NCI-H82 (cell line): ENCODE measurements at regions not wholly inside any gene's neighbourhood (a gene's known extent, or its start where the extent isn't known, plus 50 kb on each side); places are given as distances from the start of the nearest gene placed in this dataset.

ENCODE experiments used
- DNase-seq: peaks from one replicate; lab custom pipeline; 2025; lab: John Stamatoyannopoulos, UW

DNA sequence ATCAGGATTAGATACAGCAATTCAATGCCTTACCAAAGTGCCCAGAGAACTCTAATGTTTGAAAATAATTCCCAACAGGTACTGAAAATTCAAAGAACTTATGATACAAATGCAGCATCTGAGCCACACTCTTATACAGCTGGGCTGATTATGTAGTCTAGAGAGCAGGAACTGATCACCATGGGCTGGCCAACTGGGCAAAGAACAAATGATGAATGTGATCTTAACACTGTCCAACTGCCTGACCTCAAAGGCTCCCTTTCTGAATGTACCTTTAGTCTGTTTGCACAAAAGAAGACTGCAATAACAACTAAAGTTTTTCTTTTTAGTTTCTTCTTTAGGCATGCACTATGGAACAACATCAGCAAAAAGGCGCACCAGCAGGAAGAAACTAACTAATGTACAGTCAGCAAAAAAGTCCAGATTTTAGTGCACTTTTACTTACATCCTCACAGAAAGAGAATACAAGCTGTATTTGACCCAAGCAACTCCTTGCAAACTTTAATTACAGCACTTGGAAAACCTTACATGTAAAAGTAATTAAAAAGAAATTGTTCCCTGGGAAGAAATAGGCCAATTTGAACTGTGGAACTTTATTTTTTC is 1095.1 kb downstream of the IGSF11 start:
- DNase-seq, result no peak

DNA sequence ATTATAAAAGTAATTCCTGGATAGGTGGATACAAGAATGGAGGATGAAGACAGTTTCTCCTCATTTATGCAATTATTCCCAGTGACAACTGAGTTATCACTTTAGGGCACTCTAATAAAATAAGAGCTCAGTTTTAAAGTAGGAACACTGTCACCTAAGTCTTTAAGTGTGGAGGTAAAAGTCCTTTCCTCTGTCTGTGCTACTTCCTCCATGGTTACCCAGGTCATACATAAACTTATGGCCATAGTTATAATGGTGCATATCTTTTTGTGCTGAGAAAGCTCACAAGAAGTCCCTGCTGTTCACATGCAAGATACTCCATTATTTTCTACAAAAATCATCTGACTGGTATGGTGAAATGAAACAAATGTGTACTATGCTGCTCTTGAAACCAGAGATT is 1093.6 kb downstream of the IGSF11 start:
- DNase-seq, result no peak

DNA sequence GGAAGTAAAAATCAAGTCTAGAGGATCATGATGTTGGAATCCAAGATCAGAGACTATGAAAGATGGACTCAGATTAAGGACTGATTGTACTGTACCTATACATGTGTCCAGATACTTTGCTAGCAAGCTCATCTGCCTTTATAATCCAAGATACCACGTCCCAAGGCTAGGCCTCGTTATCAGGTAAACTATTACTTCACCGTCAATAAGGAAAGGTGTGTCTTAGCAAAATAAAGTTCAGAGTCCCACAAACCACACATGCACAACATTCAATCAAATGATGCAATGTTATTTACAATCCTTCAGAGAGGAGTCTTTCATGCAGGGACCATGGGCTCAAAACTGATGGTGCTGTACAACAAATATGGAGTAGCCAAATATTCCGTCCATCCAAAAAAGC is 1092.9 kb downstream of the IGSF11 start:
- no peak for DNase-seq

DNA sequence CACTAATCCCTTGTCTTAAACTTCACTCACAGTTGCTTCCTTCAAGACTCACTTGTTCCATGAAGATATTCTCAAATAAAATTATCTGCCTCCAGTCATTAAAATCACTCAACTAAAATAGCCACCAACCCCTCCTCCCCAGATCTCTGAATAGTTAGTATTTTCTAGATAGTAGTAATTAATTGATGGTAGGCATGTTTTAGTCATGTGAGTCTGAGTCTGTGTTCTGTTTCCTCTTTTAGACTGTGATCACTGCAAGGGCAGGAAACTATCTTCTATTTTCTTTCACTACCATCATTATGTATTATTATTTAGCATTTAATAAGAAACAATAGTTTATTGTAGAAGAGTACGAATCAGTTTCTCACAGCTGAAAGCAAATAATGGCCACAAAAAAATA is 1080.5 kb downstream of the IGSF11 start:
- no peak for DNase-seq

DNA sequence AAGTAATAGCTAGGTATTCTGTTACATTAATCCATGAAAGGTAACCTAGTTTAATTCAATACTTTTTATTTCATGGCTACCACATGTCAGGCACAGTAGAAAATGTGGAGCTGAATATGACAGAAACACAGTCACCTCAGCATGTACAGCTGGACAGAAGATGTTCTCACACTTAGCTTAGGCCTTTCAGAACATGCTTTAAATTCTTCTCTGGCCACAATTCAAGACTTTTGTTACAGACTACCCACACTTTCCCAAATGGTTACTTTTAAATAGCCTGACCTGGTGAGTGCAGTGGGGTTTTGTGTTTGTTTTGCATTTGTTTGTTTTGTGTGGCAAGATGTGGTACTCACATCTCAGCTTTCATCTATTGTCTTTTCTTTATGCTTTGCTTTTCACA is 1079.5 kb downstream of the IGSF11 start:
- no peak for DNase-seq

DNA sequence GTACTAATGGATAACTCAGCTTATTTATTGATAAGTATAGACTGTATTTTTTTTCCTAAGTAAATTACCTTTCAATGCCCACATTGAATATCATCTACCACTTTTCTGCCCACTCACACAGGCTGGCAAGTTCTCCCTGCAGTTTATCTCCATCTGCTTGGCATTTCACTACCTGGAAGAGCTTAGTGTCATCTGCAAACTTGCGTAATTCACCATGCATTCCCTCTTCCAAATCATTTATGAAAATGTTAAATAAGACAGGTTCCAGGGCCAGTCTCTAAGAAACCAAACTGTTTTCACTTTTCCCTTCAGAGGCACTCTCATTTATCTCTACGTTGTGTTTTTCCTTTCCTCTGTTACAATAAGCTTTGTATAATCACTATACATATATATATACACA is 1076.6 kb downstream of the IGSF11 start:
- DNase-seq, result no peak

DNA sequence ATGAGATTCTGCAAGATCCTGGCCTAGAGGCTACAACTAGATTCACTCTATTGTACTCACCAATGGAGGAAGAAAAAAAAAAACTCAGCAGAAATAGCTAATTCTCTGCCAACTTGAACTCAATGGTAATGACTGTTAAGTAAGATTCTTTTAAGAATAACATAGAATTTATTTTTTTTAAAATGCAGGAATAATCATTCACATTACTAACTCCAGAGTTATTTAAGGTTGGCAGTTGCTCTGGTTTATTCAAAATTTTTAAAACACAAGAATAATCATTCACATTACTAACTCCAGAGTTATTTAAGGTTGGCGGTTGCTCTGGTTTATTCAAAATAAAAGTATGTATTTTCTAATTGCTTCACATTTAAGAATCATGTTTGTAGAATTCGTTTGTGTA is 1071.9 kb downstream of the IGSF11 start:
- no peak for DNase-seq

DNA sequence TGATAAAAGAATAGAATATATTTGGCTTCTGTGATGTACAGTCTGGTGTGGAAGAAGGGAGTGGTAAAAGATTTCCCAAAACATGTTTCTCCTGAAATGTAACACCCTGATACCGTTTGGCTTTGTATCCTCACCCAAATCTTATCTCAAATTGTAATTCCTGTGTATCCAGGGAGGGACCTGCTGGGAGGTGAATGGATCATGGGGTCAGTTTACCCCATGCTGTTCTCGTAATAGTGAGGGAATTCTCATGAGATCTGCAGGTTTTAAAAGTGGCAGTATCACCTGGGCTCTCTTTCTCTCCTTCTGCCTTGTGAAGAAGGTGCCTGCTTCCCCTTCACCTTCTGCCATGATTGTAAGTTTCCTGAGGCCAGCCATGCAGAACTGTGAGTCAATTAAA is 1070.8 kb downstream of the IGSF11 start:
- DNase-seq, result no peak

DNA sequence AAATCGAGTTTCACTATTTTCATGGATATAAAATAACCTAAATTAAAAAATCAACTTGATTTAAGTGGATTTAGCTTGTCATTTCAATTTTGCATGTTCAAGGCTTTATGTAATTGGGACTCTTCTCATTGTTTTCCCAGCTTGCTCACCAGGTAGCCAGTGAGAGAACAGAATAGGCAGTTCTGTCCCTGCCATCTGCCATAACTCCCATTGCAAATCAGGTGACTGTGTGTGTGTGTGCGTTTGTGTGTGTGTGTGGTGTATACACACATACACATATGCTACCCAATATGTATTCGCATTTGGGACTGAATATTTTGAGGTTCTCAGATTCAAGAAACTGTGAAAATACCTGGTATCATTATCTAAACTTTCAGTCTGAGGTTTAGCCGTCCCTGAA is 1069.8 kb downstream of the IGSF11 start:
- peak; percentile 15 for DNase-seq

DNA sequence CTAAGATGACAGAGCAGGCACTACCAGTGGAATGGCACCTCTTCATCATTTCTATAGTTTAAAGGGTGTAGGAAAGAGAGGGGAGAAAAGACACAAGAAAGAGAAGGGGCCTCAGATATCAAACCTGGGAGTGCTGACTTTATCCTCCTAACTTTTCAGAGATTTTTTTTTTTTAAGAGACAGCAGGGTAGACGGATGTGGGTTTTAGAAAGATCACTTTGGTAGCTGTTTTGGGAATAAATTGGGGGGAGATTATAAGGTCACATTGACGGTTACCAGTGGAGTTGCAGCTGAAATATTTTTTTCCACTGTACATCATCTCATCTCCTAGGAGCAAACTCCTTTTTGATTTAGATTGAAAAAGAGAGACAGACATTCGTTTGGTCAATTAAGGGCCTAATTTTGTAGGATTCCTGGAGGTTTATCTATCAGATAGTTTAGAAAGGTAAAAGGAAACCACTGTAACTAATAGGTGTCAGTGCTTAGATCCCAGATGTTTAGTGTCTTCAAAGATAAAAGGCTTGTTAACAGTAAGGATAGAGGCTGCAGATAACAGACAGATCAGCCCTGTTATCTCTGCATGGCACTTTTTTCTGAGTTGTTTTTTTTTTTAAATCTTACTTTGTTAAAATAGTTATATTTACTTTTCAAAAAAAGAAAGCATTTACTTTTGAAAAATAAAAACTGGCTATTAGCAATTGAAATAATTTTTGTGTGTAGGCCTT is 1057.0 kb downstream of the IGSF11 start:
- no peak for DNase-seq

DNA sequence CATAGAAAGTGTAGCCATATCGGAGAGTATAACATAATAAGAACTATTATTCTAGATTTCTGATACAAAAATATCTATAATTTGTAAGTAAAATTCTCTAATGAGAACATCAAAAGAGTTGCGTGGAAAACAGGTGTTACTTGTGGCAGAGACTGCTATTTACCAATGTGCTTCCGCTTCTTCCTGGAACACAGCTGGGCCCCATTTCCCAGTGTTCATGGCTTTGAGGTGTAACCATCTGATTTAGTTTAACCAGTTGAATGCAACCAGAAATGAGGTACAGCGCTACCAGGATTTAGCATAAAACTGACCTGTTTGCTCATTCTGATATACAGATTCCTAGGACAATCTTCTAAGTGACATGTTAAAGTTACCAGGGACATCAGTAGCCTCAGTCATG is 1055.2 kb downstream of the IGSF11 start:
- DNase-seq, result no peak

DNA sequence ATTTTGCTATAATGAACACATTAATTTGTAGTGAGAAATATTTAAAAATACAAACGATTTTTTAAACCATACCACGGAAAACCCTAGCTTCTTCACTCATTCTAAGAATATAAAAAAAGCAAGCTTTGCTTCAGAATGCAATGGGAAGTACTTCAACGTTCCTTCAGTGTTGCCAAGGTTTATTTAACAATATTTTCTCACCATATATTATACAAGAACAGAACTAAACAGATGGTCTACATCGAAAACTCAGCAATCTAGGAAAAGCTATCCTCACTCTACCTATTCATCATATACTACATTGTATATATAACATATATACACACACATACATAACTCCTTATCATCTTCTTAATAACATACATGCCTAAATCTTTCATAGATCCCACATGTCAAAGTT is 1047.4 kb downstream of the IGSF11 start:
- no peak for DNase-seq

DNA sequence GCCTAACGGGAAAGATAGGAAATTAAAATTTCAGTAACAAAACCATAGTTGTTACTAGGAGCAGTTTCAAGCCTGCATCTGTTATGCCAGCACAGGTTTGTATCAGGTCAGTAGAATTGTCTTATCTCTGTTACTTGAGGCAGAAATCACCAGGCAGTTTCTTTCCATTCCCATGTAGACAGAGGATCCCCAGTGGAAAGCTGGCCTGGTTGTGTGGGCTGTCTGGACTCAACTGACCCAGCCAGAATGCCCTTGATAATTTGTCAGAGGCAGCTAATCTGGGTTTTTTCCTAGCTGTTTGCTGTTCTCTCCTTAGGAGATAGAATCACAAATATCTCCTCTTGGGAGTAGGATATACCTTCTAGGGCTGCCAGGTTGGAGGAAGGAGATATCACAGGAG is 1044.7 kb downstream of the IGSF11 start:
- no peak for DNase-seq

DNA sequence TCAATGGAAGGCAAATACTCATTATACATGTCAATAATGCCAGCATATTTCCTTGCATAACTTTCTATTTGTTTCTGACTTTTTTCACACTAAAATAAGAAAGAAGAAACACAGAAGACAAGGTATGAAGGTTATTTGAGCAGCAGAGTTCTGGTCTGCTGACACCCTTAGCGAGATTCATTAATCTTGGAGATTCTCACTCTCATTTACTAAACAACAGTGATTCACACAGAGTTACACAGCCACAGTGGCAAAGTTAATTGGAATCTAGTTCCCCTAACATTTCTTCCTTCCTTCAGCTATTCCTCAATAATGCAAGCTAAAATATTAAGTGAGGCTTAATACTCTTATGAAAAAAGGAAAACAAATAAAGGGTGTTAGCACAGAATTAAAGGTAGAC is 1044.0 kb downstream of the IGSF11 start:
- no peak for DNase-seq

DNA sequence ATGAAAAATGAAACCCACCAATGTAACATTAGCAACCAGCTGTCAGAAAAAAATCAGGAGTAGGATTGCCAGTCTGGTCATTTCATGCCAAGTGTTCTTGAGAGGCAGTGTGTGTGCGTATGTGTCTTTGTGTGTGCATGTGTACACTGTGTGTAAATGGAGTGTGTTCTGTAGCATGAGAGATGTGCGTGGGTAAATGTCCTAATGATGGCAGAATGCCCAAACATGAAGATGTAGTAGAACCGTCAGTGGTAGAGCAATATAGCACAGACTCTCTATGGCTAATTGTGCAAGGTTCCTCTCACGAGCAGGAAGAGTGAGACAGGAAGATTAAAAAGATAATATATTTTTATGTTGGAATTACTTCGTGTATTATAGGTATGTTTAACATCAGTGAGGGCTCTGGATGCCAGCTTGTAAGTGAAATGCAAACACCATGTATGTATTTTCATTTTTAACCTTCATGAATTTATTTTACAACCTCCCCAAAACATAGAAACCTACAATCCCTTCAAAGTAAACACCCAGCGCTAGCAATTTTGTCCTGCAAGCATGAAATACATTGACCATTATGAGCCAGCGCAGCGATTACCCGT is 1038.7 kb downstream of the IGSF11 start:
- DNase-seq, result no peak

DNA sequence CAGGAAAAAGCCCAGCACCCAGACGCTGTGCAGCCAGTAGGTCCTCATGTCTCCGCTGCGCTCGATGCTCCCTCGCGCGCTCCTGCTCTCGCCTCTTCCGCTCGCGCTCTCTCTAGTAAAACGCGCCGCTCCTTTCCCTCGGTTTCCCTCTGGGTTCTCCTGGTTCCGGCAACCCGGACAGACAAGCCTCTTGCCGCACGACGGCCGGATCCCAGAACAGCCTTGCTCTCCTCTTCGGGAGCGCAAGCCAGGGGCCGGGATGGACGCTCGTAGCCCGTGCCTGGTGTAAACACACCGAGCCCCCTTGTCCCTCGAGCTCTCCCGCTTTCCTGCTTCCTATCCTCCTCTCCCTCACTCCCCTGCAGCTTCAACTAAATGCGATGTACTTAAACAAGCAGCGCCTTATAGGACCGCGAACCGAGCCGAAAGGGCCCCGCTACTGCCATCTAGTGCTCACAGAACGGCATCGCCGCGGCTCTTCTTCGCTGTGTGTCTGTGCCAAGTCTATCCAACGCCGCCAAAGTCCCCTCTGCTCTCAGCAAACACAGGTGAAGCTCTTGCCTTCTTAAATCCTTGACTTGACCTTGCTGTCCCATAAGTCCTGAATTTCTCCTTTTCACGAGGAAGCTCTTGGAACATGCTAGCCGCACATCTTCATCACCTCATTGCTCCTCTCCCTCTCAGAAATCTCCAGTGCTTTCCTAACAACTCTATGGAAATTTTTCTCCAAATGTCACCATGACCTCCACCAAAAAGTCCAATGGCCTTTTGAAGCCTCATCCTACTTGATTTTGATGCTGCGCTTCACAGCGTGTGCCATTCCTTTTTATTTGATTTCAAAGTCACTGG is 1037.2 kb downstream of the IGSF11 start:
- DNase-seq, result peak; percentile 98

DNA sequence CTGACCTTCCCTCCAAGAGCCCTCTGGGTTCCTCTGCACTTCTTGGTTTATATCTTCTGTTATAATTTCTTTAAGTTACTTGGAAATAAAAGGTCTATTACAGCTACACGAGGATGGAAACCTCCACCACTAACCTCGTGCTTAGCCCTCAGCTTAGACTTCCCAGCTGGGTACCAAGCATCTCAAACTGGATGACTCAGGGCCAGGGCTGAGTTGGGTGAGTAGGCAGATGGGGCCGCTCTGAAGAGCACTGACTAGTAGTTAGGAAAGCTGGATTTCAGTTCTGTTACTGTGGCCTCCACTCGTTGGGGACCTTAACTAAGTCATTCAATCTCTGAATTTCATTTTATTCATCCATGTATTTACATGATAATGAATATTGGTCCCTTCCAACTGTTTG is 1036.6 kb downstream of the IGSF11 start:
- DNase-seq, result peak; percentile 12

DNA sequence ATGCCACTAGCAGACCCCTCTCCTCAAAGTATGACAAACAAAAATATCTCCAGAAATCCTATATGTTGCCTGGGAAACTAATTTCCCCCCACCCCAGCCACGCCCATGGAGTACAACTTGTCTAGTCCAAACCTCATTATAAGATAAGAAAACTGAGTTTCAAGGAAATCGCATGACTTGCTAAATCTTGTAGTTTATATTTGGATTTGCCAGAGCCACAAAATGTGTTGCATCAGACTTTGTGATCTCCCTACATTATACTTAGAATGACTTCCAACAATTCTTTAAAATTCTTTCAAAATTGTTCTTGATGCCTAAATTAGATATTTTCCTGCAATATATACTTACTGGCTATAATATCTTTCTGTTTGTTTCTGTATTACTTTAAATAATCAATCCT is 1034.4 kb downstream of the IGSF11 start:
- DNase-seq, result no peak

DNA sequence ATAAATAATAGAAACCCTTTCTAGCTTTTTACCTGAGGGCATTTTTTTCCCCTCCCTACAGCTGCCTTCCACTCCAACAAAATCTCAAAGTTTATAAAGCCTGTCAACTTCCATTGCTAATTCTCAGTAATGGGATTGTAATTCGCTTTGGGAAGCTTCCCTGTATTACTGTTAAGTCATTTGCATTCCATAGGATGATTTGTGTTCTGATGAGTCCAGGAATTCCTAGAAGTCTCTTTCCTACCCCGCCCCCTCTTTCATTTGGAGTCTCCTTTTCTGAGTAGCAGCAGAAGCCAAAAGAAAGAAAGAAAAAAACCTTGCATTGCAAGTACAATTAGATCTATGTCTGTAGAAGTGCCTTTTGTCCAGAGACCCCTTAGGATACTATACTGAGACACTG is 1033.3 kb downstream of the IGSF11 start:
- DNase-seq, result peak; percentile 46

DNA sequence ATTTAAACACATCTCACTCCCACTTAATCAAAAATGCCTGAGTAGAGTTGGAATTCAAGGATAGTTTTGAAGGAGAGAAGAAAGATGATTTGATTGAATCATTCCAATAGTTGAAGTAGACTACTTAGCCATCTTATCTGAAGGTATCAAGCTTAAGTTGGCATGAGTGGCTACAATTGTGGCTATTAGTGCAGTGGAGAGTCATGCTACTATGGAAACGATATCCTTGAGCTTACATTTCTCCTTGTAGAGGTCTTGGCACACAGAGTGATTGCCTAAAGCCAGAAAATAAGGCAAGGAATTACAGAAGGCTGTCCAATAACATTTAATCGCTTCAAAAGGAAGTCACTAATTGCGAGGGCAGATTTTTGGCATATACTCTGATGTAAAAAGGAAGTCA is 1022.7 kb downstream of the IGSF11 start:
- no peak for DNase-seq

DNA sequence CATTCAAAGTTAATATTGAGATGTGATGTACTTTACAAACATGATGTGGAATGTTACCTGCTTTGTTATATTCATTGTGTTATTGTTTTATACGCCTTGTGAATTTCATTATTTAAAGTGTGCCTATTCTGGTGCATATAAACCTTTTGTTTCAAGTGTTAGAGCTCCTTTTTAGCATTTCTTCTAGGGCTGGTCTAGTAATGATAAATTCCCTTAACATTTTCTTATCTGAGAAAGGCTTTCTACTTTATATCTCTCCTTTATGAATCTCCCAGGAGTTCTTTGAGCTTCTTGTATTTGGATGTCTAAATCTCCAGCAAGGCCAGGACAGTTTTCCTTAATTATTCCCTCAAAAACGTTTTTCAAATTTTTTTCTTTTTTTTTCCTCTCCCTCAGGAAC is 1005.6 kb downstream of the IGSF11 start:
- no peak for DNase-seq

DNA sequence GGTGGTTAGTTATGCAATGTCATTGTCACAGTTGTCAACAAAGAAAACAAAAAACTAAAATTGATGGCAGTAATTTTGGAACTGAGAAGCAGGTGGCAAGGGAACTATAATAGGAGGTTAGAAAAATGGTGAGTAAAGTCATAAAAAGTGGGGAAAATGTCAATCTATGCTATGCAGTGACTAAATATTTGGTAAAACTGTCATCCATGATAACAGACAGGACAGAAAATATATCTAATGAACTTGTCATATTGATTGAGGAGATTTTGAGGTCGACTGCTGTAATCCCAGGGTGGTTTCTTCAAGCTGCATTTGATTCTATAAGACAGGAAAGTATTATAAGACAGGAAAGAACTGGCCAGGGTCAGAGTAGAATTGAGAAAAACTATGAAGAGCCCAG is 998.4 kb downstream of the IGSF11 start:
- DNase-seq, result peak; percentile 38

DNA sequence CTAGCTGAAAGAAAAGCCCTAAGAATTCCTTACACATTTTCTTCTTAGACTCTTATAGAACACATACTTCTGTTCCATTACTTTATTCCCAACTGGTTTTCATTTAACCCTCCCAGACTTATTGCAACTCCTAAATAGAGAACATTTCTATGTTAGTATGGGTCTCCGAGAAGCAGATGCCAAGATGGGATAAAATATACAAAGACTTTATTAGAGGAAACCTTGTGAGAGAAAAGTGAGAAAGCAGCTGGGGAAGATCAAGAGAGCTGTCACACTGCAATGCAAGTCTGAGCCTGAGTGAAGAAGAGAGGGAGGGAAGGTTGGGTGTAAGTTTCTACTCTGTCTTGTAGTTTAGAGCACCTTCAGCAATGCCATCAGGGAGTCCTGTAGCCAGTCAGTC is 979.3 kb downstream of the IGSF11 start:
- no peak for DNase-seq
